BE2C (cell line): ENCODE measurements at regions not wholly inside any gene's neighbourhood (a gene's known extent, or its start where the extent isn't known, plus 50 kb on each side); places are given as distances from the start of the nearest gene placed in this dataset.
A peak's percentile ranks its signal among the peaks of the same experiment; 100 is the strongest.
"Not testable (repeated sequence)": the region's sequence is repeated elsewhere in the genome, so short reads cannot be mapped to it uniquely, and the experiment has no call there.

Experiments used
- DNase-seq: peaks from one replicate; pipeline ENCODE4 v3.0.0-alpha.2; 2020
- H3K27me3 ChIP-seq: fragments of 250-450 bp; sonication (Bioruptor Pico); 2 replicates; pipeline ENCODE4 v1.5.1; 2020; ENCODE audit warnings: mild to moderate bottlenecking
- H3K36me3 ChIP-seq: fragments of 250-450 bp; sonication (Bioruptor Pico); 2 replicates; pipeline ENCODE4 v1.5.1; 2020; ENCODE audit warnings: mild to moderate bottlenecking
- H3K4me1 ChIP-seq: fragments of 250-450 bp; sonication (Bioruptor Pico); 2 replicates; pipeline ENCODE4 v1.5.1; 2020
- H3K4me3 ChIP-seq: 2 replicates; pipeline ENCODE4 v1.5.1; 2011; ENCODE audit warnings: low read depth, low read length
- H3K9me3 ChIP-seq: fragments of 250-450 bp; sonication (Bioruptor Pico); 2 replicates; pipeline ENCODE4 v1.5.1; 2020
- CTCF ChIP-seq: IDR thresholded peaks from 2 replicates; pipeline ENCODE4 v1.5.1; 2012; ENCODE audit warnings: mild to moderate bottlenecking, low read depth, low read length

GRCh38 chr4:85210353-85210752 lies 243.9 kb upstream of the WDFY3 start:
- Histone ChIP-seq H3K4me1 (no peaks in the 10 kb centered on the region), H3K36me3 (no peaks in the 10 kb centered on the region), H3K27me3 (no peaks in the 10 kb centered on the region), H3K4me3 (no peak overlapping the region), H3K9me3 (no peaks in the 10 kb centered on the region; the same call in 1 of the 2 replicates)
- TF ChIP-seq CTCF = no peak
- DNase-seq = no peak

GRCh38 chr4:85216571-85216970 lies 250.1 kb upstream of the WDFY3 start:
- H3K36me3 ChIP-seq, H3K9me3 ChIP-seq, H3K27me3 ChIP-seq, DNase-seq, H3K4me3 ChIP-seq, H3K4me1 ChIP-seq: not testable (repeated sequence)

- no peak overlapping the region for H3K4me3 ChIP-seq
- TF ChIP-seq CTCF = no peak
- no peaks in the 10 kb centered on the region; the same call in 1 of the 2 replicates for H3K9me3 ChIP-seq
- H3K4me1 ChIP-seq = no peaks in the 10 kb centered on the region
- no peak for DNase-seq
- H3K27me3 ChIP-seq = no peaks in the 10 kb centered on the region
- no peaks in the 10 kb centered on the region for H3K36me3 ChIP-seq
These were observed 252.3 kb upstream of the WDFY3 start for GRCh38 chr4:85218756-85219155.

GRCh38 chr4:85221606-85222005 lies 253.3 kb upstream of the ARHGAP24 start:
- Histone ChIP-seq H3K27me3 (no peaks in the 10 kb centered on the region), H3K4me3 (no peak overlapping the region), H3K4me1 (no peaks in the 10 kb centered on the region), H3K9me3 (no peaks in the 10 kb centered on the region; the same call in 1 of the 2 replicates), H3K36me3 (no peaks in the 10 kb centered on the region)
- TF ChIP-seq CTCF = no peak
- no peak for DNase-seq

- Histone ChIP-seq H3K36me3 (no peaks in the 10 kb centered on the region), H3K27me3 (no peaks in the 10 kb centered on the region), H3K4me3 (no peak overlapping the region), H3K4me1 (no peaks in the 10 kb centered on the region), H3K9me3 (no peaks in the 10 kb centered on the region)
- DNase-seq = no peak
- TF ChIP-seq CTCF = no peak
These were observed 252.4 kb upstream of the ARHGAP24 start for GRCh38 chr4:85222561-85222960.

GRCh38 chr4:85228264-85228663 lies 246.7 kb upstream of the ARHGAP24 start:
- Histone ChIP-seq H3K4me1 (no peaks in the 10 kb centered on the region), H3K27me3 (no peaks in the 10 kb centered on the region), H3K9me3 (no peaks in the 10 kb centered on the region; the same call in 1 of the 2 replicates), H3K4me3 (no peak overlapping the region), H3K36me3 (no peaks in the 10 kb centered on the region)
- no peak for DNase-seq
- TF ChIP-seq CTCF = peak; percentile 61

GRCh38 chr4:85233516-85233915 lies 241.4 kb upstream of the ARHGAP24 start:
- no peak for TF ChIP-seq CTCF
- no peak overlapping the region for H3K4me3 ChIP-seq
- no peaks in the 10 kb centered on the region for H3K4me1 ChIP-seq
- H3K27me3 ChIP-seq = no peaks in the 10 kb centered on the region
- no peaks in the 10 kb centered on the region for H3K36me3 ChIP-seq
- H3K9me3 ChIP-seq = no peaks in the 10 kb centered on the region; the same call in 1 of the 2 replicates
- no peak for DNase-seq
